Loucy (cell line): ENCODE measurements at regions not wholly inside any gene's neighbourhood (a gene's known extent, or its start where the extent isn't known, plus 50 kb on each side); places are given as distances from the start of the nearest gene placed in this dataset.

ENCODE experiments used
- EZH2phosphoT487 ChIP-seq: fragments of 200-600 bp; IDR thresholded peaks from 2 replicates; pipeline ENCODE4 v1.6.1; 2018; ENCODE audit warnings: antibody characterized with exemption, mild to moderate bottlenecking, moderate library complexity, borderline replicate concordance
- TF ChIP-seq, protein P1 (sequence below): fragments of 200-600 bp; sonication (generic); conservative IDR thresholded peaks from 2 replicates; pipeline ENCODE4 v1.5.1; 2014; ENCODE audit warnings: mild to moderate bottlenecking, antibody characterized with exemption, low read length

DNA sequence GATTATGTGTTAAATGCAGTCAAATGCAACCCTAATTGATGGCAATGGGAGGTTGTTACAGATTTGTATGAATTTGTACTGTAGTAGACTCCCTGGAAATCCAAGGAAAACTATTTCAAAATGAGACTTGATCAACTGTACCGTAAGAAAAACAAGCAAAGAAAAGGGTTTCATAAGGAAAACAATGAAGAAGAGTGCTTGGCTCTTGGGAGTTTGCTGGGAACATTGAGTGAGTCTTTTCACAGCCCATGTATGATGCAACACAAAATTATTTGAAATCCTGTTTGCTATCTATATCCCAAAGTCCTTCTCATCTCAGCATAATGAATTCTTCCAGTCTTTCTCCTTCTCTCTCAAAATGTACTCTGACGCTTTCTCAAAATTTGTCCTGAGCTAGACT, 67.0 kb upstream of the OSR1 start:
- no peak for TF ChIP-seq EZH2phosphoT487
- TF ChIP-seq, protein P1, sequence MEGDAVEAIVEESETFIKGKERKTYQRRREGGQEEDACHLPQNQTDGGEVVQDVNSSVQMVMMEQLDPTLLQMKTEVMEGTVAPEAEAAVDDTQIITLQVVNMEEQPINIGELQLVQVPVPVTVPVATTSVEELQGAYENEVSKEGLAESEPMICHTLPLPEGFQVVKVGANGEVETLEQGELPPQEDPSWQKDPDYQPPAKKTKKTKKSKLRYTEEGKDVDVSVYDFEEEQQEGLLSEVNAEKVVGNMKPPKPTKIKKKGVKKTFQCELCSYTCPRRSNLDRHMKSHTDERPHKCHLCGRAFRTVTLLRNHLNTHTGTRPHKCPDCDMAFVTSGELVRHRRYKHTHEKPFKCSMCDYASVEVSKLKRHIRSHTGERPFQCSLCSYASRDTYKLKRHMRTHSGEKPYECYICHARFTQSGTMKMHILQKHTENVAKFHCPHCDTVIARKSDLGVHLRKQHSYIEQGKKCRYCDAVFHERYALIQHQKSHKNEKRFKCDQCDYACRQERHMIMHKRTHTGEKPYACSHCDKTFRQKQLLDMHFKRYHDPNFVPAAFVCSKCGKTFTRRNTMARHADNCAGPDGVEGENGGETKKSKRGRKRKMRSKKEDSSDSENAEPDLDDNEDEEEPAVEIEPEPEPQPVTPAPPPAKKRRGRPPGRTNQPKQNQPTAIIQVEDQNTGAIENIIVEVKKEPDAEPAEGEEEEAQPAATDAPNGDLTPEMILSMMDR, result no peak
